OCI-LY7 (cell line): ENCODE measurements at regions not wholly inside any gene's neighbourhood (a gene's known extent, or its start where the extent isn't known, plus 50 kb on each side); places are given as distances from the start of the nearest gene placed in this dataset.

Experiments
- BruUV-seq: library from RNA; stranded (reverse); fragments of 400-500 nt; replicated peaks from 2 replicates; lab custom pipeline; 2021; lab: Mats Ljungman, UMichigan
- CTCF ChIA-PET: fragments of 300-600 bp; sonication (Branson Sonifier 250); formaldehyde crosslinking; loops from one replicate; lab custom pipeline; 2022; ENCODE audit warnings: antibody characterized with exemption; ENCODE audit not compliant: unreplicated experiment; lab: Charles Lee
- POLR2A ChIA-PET: fragments of 300-600 bp; sonication (Branson Sonifier 250); formaldehyde crosslinking; loops from one replicate; lab custom pipeline; 2022; ENCODE audit warnings: antibody characterized with exemption; lab: Charles Lee
- DNase-seq: peaks from one replicate; pipeline ENCODE4 v3.0.0-alpha.2; 2015; ENCODE audit warnings: low spot score
- H2AFZ ChIP-seq: fragments of 200-600 bp; sonication (generic), shearing (Covaris generic); 2 replicates; pipeline ENCODE4 v1.6.1; 2014; ENCODE audit warnings: mild to moderate bottlenecking, antibody characterized with exemption, low read length, moderate library complexity
- H3K27ac ChIP-seq: fragments of 200-600 bp; sonication (generic); 2 replicates; pipeline ENCODE4 v1.5.1; 2014; ENCODE audit warnings: mixed run types, low read depth, mild to moderate bottlenecking, moderate library complexity, low read length, inconsistent platforms; ENCODE audit not compliant: poor library complexity, severe bottlenecking
- H3K36me3 ChIP-seq: fragments of 200-600 bp; sonication (generic); 2 replicates; pipeline ENCODE4 v1.6.1; 2014; ENCODE audit warnings: mild to moderate bottlenecking, antibody characterized with exemption, low read length, moderate library complexity, mixed read lengths; ENCODE audit not compliant: insufficient read depth
- H3K4me1 ChIP-seq: fragments of 200-600 bp; sonication (generic); 2 replicates; pipeline ENCODE4 v1.5.1; 2014; ENCODE audit warnings: mild to moderate bottlenecking, low read length; ENCODE audit not compliant: insufficient read depth, poor library complexity, severe bottlenecking
- H3K4me2 ChIP-seq: fragments of 200-600 bp; sonication (generic); 2 replicates; pipeline ENCODE4 v1.6.1; 2014; ENCODE audit warnings: mild to moderate bottlenecking, low read length
- H3K4me3 ChIP-seq: fragments of 200-600 bp; sonication (generic); 2 replicates; pipeline ENCODE4 v1.5.1; 2014; ENCODE audit warnings: mild to moderate bottlenecking, low read depth, low read length; ENCODE audit not compliant: poor library complexity, severe bottlenecking
- H3K79me2 ChIP-seq: fragments of 200-600 bp; sonication (generic); 2 replicates; pipeline ENCODE4 v1.6.1; 2016; ENCODE audit warnings: low read depth, mild to moderate bottlenecking, low read length, moderate library complexity, mixed read lengths; ENCODE audit not compliant: insufficient read depth
- H3K9me2 ChIP-seq: fragments of 200-600 bp; sonication (generic); 2 replicates; pipeline ENCODE4 v1.6.1; 2016; ENCODE audit warnings: mild to moderate bottlenecking, low read length, mixed read lengths; ENCODE audit not compliant: insufficient read depth
- H3K9me3 ChIP-seq: fragments of 200-600 bp; sonication (generic); 2 replicates; pipeline ENCODE4 v1.6.1; 2014; ENCODE audit warnings: mild to moderate bottlenecking, mixed run types, low read length, mixed read lengths
- H4K20me1 ChIP-seq: fragments of 200-600 bp; sonication (generic); 2 replicates; pipeline ENCODE4 v1.6.1; 2014; ENCODE audit warnings: mild to moderate bottlenecking, antibody characterized with exemption, low read length, moderate library complexity, mixed read lengths; ENCODE audit not compliant: insufficient read depth
- CTCF ChIP-seq: fragments of 200-600 bp; sonication (generic); conservative IDR thresholded peaks from 2 replicates; pipeline ENCODE4 v1.5.1; 2014; ENCODE audit warnings: mild to moderate bottlenecking, antibody characterized with exemption, low read length, moderate library complexity, mixed read lengths
- EZH2phosphoT487 ChIP-seq: fragments of 200-600 bp; sonication (generic); IDR thresholded peaks from 2 replicates; pipeline ENCODE4 v1.6.1; 2018; ENCODE audit warnings: low read depth, borderline replicate concordance, mild to moderate bottlenecking, mixed run types, antibody characterized with exemption, low read length, moderate library complexity, mixed read lengths
- intact Hi-C: fragments of 100-400 bp; cut with micrococcal nuclease; formaldehyde crosslinking; loops from one replicate; pipeline ENCODE4 v1.10.0; 2022; ENCODE audit not compliant: unreplicated experiment

GRCh38 chr4:166512267-166512666 lies 639.2 kb downstream of the TLL1 start:
- POLR2A ChIA-PET: no interaction called here
- CTCF ChIA-PET: no interaction called here
- Histone ChIP-seq H3K4me2 (no peak overlapping the region), H3K79me2 (no peaks in the 10 kb centered on the region), H3K9me3 (no peaks in the 10 kb centered on the region), H3K9me2 (no peaks in the 10 kb centered on the region), H3K27ac (no peak overlapping the region), H3K36me3 (no peaks in the 10 kb centered on the region), H2AFZ (no peak overlapping the region), H3K4me1 (no peaks in the 10 kb centered on the region), H3K4me3 (no peak overlapping the region), H4K20me1 (no peaks in the 10 kb centered on the region)
- intact Hi-C loops: no loop called here
- no TSS peak for BruUV-seq
- DNase-seq: no peak
- no peak for TF ChIP-seq CTCF
- no peak for TF ChIP-seq EZH2phosphoT487

- no peak overlapping the region for H3K4me2 ChIP-seq
- H3K9me3 ChIP-seq: no peaks in the 10 kb centered on the region
- no peak for DNase-seq
- H4K20me1 ChIP-seq: no peaks in the 10 kb centered on the region
- intact Hi-C loops: no loop called here
- no peaks in the 10 kb centered on the region for H3K36me3 ChIP-seq
- no peak overlapping the region for H3K4me3 ChIP-seq
- H3K79me2 ChIP-seq: no peaks in the 10 kb centered on the region
- CTCF ChIA-PET: no interaction called here
- no peak overlapping the region for H3K27ac ChIP-seq
- H3K9me2 ChIP-seq: no peaks in the 10 kb centered on the region
- POLR2A ChIA-PET: interaction anchor here (1.5 kb wide), 1 partner anchor 12 kb away, joined by 3 read pairs; no protein-coding TSS in a partner anchor
- BruUV-seq: no TSS peak
- H3K4me1 ChIP-seq: no peaks in the 10 kb centered on the region
- TF ChIP-seq EZH2phosphoT487 (no peak), CTCF (no peak)
- no peak overlapping the region for H2AFZ ChIP-seq
Measured at GRCh38 chr4:166518315-166518714, 645.3 kb downstream of the TLL1 start.

GRCh38 chr4:166518776-166519175 lies 645.7 kb downstream of the TLL1 start:
- Histone ChIP-seq H3K36me3 (no peaks in the 10 kb centered on the region), H3K79me2 (no peaks in the 10 kb centered on the region), H3K9me3 (no peaks in the 10 kb centered on the region), H3K9me2 (no peaks in the 10 kb centered on the region), H3K4me2 (no peak overlapping the region), H3K4me1 (no peaks in the 10 kb centered on the region), H4K20me1 (no peaks in the 10 kb centered on the region), H3K4me3 (no peak overlapping the region), H3K27ac (no peak overlapping the region), H2AFZ (no peak overlapping the region)
- TF ChIP-seq EZH2phosphoT487 (no peak), CTCF (no peak)
- BruUV-seq: no TSS peak
- intact Hi-C loops: no loop called here
- ChIA-PET POLR2A (no interaction called here), CTCF (no interaction called here)
- DNase-seq: no peak
